Mucosa of rectum (tissue), 2 donors: ENCODE measurements at regions not wholly inside any gene's neighbourhood (a gene's known extent, or its start where the extent isn't known, plus 50 kb on each side); places are given as distances from the start of the nearest gene placed in this dataset.

Source experiments
- H3K27ac ChIP-seq, 2 donors: one replicate each; pipeline ENCODE4 v1.7.0; 2013; ENCODE audit warnings: inconsistent platforms in 2 of 2, low read depth in 2 of 2, low read length in 2 of 2
- H3K27me3 ChIP-seq, 2 donors: one replicate each; pipeline ENCODE4 v1.7.0; 2013; ENCODE audit warnings: low read length in 2 of 2; ENCODE audit not compliant: control insufficient read depth in 2 of 2, insufficient read depth in 2 of 2
- H3K36me3 ChIP-seq, 2 donors: one replicate each; pipeline ENCODE4 v1.7.0; 2013; ENCODE audit warnings: low read length in 2 of 2; ENCODE audit not compliant: control insufficient read depth in 2 of 2, insufficient read depth in 2 of 2
- H3K4me1 ChIP-seq, 2 donors: one replicate each; pipeline ENCODE4 v1.7.0; 2013; ENCODE audit warnings: low read length in 2 of 2, mild to moderate bottlenecking in 1 of 2; ENCODE audit not compliant: control insufficient read depth in 2 of 2, insufficient read depth in 2 of 2
- H3K4me3 ChIP-seq, 2 donors: one replicate each; pipeline ENCODE4 v1.7.0; 2013; ENCODE audit warnings: low read length in 2 of 2
- H3K9ac ChIP-seq, 2 donors: one replicate each; pipeline ENCODE4 v1.7.0; 2013; ENCODE audit warnings: low read length in 2 of 2, low read depth in 1 of 2, mild to moderate bottlenecking in 1 of 2
- H3K9me3 ChIP-seq, 2 donors: one replicate each; pipeline ENCODE4 v1.7.0; 2013; ENCODE audit warnings: low read length in 2 of 2; ENCODE audit not compliant: control insufficient read depth in 2 of 2
- donor health status: healthy.
- donor health status: Normal muscosa, but diverticular disease.

- H3K27ac ChIP-seq = no peak overlapping the region
- no peaks in the 10 kb centered on the region for H3K36me3 ChIP-seq
- no peak overlapping the region for H3K9ac ChIP-seq
- no peak overlapping the region for H3K4me3 ChIP-seq
- no peaks in the 10 kb centered on the region for H3K9me3 ChIP-seq
- H3K27me3 ChIP-seq = no peaks in the 10 kb centered on the region
- no peaks in the 10 kb centered on the region for H3K4me1 ChIP-seq
These were observed 388.2 kb upstream of the RGMA start for GRCh38 chr15:93477188-93477587.

- no peak overlapping the region for H3K9ac ChIP-seq
- no peak overlapping the region for H3K4me3 ChIP-seq
- H3K4me1 ChIP-seq = no peaks in the 10 kb centered on the region
- no peaks in the 10 kb centered on the region for H3K36me3 ChIP-seq
- no peaks in the 10 kb centered on the region for H3K9me3 ChIP-seq
- no peak overlapping the region for H3K27ac ChIP-seq
- H3K27me3 ChIP-seq = no peaks in the 10 kb centered on the region
These were observed 387.6 kb upstream of the RGMA start for GRCh38 chr15:93476491-93477177.

- no peaks in the 10 kb centered on the region for H3K27me3 ChIP-seq
- no peaks in the 10 kb centered on the region for H3K9me3 ChIP-seq
- no peak overlapping the region for H3K27ac ChIP-seq
- no peak overlapping the region for H3K9ac ChIP-seq
- no peaks in the 10 kb centered on the region for H3K4me1 ChIP-seq
- H3K36me3 ChIP-seq = no peaks in the 10 kb centered on the region
- H3K4me3 ChIP-seq = no peak overlapping the region
These were observed 385.7 kb upstream of the RGMA start for GRCh38 chr15:93474728-93475127.

- H3K27me3 ChIP-seq = no peaks in the 10 kb centered on the region
- no peak overlapping the region for H3K27ac ChIP-seq
- no peaks in the 10 kb centered on the region for H3K9me3 ChIP-seq
- no peaks in the 10 kb centered on the region for H3K4me1 ChIP-seq
- H3K4me3 ChIP-seq = no peak overlapping the region
- H3K36me3 ChIP-seq = no peaks in the 10 kb centered on the region
- H3K9ac ChIP-seq = no peak overlapping the region
These were observed 381.0 kb upstream of the RGMA start for GRCh38 chr15:93469994-93470393.

GRCh38 chr15:93467337-93467736 lies 378.3 kb upstream of the RGMA start:
- H3K9me3 ChIP-seq = no peaks in the 10 kb centered on the region
- no peaks in the 10 kb centered on the region for H3K4me1 ChIP-seq
- no peak overlapping the region for H3K9ac ChIP-seq
- H3K27ac ChIP-seq = no peak overlapping the region
- H3K36me3 ChIP-seq = no peaks in the 10 kb centered on the region
- no peak overlapping the region for H3K4me3 ChIP-seq
- no peaks in the 10 kb centered on the region for H3K27me3 ChIP-seq

GRCh38 chr15:93466380-93466779 lies 377.4 kb upstream of the RGMA start:
- Histone ChIP-seq H3K27ac (no peak overlapping the region), H3K9me3 (no peaks in the 10 kb centered on the region), H3K27me3 (no peaks in the 10 kb centered on the region), H3K4me3 (no peak overlapping the region), H3K36me3 (no peaks in the 10 kb centered on the region), H3K9ac (no peak overlapping the region), H3K4me1 (no peaks in the 10 kb centered on the region)

GRCh38 chr15:93462690-93463089 lies 373.7 kb upstream of the RGMA start:
- Histone ChIP-seq H3K4me1 (no peaks in the 10 kb centered on the region), H3K9ac (no peak overlapping the region), H3K27ac (no peak overlapping the region), H3K36me3 (no peaks in the 10 kb centered on the region), H3K4me3 (no peak overlapping the region), H3K27me3 (no peaks in the 10 kb centered on the region), H3K9me3 (no peaks in the 10 kb centered on the region)

- Histone ChIP-seq H3K9me3 (no peaks in the 10 kb centered on the region), H3K9ac (no peak overlapping the region), H3K27ac (no peak overlapping the region), H3K36me3 (no peaks in the 10 kb centered on the region), H3K4me1 (no peaks in the 10 kb centered on the region), H3K4me3 (no peak overlapping the region), H3K27me3 (no peaks in the 10 kb centered on the region)
These were observed 371.7 kb upstream of the RGMA start for GRCh38 chr15:93460717-93461116.

- no peak overlapping the region for H3K27ac ChIP-seq
- H3K4me1 ChIP-seq = no peaks in the 10 kb centered on the region
- H3K9me3 ChIP-seq = no peaks in the 10 kb centered on the region
- no peak overlapping the region for H3K9ac ChIP-seq
- no peaks in the 10 kb centered on the region for H3K27me3 ChIP-seq
- no peak overlapping the region for H3K4me3 ChIP-seq
- H3K36me3 ChIP-seq = no peaks in the 10 kb centered on the region
These were observed 370.4 kb upstream of the RGMA start for GRCh38 chr15:93459396-93459795.

- H3K27me3 ChIP-seq = no peaks in the 10 kb centered on the region
- no peaks in the 10 kb centered on the region for H3K36me3 ChIP-seq
- H3K9me3 ChIP-seq = no peaks in the 10 kb centered on the region
- H3K4me1 ChIP-seq = no peaks in the 10 kb centered on the region
- no peak overlapping the region for H3K27ac ChIP-seq
- no peak overlapping the region for H3K9ac ChIP-seq
- no peak overlapping the region for H3K4me3 ChIP-seq
These were observed 369.6 kb upstream of the RGMA start for GRCh38 chr15:93458597-93458996.

GRCh38 chr15:93454788-93455187 lies 365.8 kb upstream of the RGMA start:
- no peak overlapping the region for H3K9ac ChIP-seq
- no peak overlapping the region for H3K4me3 ChIP-seq
- no peaks in the 10 kb centered on the region for H3K4me1 ChIP-seq
- H3K9me3 ChIP-seq = no peaks in the 10 kb centered on the region
- H3K27ac ChIP-seq = no peak overlapping the region
- no peaks in the 10 kb centered on the region for H3K36me3 ChIP-seq
- no peaks in the 10 kb centered on the region for H3K27me3 ChIP-seq
